Tongue (tissue), 1 donor: ENCODE measurements at regions not wholly inside any gene's neighbourhood (a gene's known extent, or its start where the extent isn't known, plus 50 kb on each side); places are given as distances from the start of the nearest gene placed in this dataset.
"Not testable (repeated sequence)": the region's sequence is repeated elsewhere in the genome, so short reads cannot be mapped to it uniquely, and the experiment has no call there.

ENCODE experiments used
- DNase-seq: peaks from one replicate; pipeline ENCODE4 v3.0.0-alpha.2; 2015

GRCh38 chr14:37843954-37844607 lies 248.7 kb downstream of the TTC6 start:
- DNase-seq = no peak

- no peak for DNase-seq
These were observed 249.2 kb downstream of the TTC6 start for GRCh38 chr14:37844614-37845013.

DNA sequence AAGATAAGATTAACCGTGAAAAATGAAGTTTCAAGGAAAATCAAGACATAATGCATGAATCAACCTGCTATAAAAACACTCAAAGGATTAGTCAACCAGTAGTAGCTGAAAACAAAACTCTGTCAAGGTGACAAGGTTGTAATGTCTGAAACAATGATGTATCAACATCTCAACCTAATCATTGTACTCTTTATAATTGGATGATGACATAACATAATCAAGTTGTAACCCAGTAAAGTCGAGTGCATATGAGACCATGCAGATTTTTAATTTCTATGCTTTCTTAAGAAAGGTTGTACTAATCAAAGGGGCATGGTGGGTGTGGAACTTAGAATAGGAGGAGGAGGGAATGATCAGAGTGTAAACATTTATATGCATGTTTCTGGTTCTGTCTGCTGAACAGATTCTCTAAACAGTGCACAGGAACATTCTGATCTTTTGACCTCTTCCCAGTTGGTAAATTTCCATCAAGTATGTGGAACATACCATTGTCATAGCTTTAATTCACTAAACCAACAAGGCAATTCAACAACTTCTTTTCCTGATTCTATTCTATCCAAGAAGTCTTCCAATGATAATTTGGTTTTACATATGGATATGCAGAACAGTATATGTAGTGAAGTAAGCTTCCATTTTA lies 253.7 kb downstream of the TTC6 start:
- no peak for DNase-seq

GRCh38 chr14:37851054-37851453 lies 255.6 kb downstream of the TTC6 start:
- no peak for DNase-seq

DNA sequence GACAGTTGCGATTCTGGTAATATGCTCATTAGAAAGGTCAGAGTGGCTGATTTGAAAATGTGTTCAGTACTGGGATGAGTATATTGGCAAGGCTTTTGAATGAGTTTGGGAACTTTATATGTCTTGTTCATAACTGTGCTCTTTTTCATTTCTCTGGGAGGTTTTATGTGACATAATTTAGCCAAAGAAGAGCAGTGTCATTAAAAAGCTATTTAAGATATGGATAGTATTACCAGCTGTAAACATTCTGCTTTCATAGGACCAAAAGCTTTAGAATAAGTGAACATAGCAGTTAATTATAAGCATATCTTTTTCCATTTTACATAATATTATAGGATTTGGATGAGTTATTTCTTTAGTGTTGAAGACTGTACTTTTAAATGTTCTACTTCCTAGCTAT lies 260.4 kb downstream of the TTC6 start:
- DNase-seq = no peak

GRCh38 chr14:37857774-37858266 lies 262.4 kb downstream of the TTC6 start:
- no peak for DNase-seq

DNA sequence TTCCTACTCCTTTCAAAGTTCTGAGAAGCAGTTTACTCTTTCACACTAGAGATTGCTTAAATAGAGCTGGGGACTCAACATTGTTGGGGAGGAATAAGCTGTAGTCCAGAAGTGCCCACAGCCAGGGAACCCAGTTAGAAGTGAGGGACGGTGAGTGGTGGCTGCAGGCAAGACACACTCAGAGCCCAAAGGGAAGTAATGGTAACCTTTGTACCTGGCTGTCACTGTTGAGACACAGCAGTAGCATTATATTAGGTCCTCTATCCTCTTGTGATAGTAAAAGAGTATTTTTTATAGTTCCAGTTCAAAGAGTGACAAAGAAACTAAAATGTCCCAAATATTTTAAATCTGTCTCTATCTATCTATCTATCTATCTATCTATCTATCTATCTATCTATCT lies 263.3 kb downstream of the TTC6 start:
- DNase-seq = no peak

DNA sequence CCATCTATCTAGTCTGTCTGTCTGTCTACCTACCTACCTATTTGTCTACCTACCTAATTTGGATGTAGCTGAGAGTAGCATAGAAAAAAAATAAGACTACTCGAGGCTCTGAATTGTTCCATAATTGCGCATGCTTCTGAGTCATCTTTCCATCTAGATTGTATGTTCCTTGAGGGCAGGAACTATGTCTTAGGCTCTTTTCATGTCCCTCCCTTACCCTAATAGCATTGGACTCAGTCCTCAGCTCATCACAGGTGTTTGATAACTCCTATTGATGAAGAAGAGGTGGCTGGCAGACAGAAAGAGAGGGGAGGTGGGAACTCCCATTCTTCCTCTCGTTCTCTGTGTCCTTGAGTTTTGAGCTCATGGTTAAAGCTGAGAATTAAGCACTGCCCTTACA lies 263.7 kb downstream of the TTC6 start:
- no peak for DNase-seq

GRCh38 chr14:37862263-37862662 lies 266.8 kb downstream of the TTC6 start:
- DNase-seq = no peak

DNA sequence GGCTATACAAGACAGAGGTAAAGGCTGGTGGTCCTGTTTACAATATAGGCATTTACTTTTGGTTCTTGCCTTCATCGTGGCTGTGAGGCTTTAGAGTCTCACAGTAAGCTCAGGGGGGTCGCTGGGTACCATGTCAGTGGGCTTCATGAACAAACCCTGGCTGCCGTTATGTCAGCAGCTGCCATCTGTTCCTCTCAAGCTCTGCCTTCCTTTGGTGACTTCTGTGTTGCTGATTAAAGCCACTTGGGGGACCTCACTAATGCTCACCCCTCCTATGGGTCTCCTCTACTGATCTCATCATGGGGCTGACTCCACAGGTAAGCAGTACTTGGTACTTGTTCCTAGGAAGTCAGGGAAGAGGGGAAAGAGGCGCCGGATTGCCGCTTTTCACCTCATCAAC lies 268.7 kb downstream of the TTC6 start:
- DNase-seq = no peak

GRCh38 chr14:37864861-37865718 lies 269.7 kb downstream of the TTC6 start:
- DNase-seq = peak; percentile 59

GRCh38 chr14:37865719-37866549 lies 270.5 kb downstream of the TTC6 start:
- DNase-seq = no peak

DNA sequence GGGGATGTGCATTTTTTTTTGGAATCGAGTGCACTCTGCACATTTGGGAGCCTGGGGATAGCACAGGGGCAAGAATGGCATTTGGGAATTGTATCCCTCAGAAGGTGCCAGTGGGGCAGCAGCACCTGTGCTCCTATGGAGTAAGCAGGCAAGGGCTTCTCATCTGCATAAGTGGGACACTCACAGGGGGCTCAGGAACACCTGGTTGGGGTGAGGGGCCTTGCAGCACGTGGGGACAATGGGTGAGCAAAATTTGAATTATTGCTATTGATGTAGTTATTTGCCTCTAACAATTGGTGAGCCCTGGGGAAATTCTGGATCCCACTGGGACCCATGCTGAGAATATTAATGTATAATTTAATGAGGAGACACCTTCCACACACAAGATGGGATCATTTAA lies 274.2 kb downstream of the TTC6 start:
- no peak for DNase-seq

GRCh38 chr14:37870170-37870569 lies 274.7 kb downstream of the TTC6 start:
- no peak for DNase-seq

DNA sequence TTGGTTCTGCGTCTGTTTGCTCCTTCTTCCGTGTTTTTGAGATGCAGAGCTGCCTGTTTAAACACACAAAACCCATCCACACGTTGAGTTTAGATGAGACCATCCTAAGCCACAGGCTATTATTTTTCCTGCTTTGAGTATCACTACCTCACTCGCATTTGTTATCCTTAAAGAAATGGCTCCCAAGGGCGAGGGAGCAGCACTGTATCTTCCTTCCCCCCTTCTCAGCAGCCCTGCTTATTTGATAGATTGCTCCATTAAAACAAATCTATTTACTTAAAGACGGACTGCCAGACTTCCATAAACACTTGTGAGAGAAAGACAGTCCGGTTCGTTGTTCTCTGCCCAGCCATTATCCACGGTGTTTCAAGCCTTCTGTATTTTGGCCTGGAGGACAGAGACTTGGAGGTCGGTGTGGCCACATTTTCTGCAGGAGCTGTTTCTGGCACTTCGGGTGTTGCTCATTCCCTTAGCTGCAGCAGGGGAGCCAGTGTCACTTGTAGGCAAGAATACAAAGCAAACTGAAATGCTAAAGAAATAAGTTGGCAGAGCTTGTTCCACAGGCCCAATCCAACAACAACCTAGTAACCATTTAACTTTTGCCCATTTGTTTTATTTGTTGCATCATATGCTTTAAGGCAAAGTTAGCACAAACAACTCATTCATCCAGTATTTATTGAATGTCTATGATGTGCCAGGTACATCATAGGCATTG lies 275.4 kb downstream of the TTC6 start:
- DNase-seq = peak; percentile 4

DNA sequence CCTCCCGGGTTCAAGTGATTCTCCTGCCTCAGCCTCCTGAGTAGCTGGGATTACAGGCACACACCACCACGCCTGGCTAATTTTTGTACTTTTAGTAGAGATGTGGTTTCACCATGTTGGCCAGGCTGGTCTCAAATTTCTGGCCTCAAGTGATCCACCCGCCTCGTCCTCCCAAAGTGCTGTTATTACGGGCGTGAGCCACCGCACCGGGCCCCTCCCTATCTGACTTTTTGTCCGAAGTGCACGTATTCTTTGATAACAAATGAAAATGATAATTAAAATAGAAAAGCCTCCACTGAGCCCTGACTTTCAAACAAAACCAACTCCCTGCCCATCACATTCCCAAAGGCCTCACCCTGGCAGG lies 278.6 kb downstream of the TTC6 start:
- DNase-seq = not testable (repeated sequence)

- peak; percentile 89 for DNase-seq
These were observed 279.1 kb downstream of the TTC6 start for GRCh38 chr14:37874429-37875109.

- DNase-seq = no peak
These were observed 292.8 kb downstream of the TTC6 start for GRCh38 chr14:37888234-37888633.

DNA sequence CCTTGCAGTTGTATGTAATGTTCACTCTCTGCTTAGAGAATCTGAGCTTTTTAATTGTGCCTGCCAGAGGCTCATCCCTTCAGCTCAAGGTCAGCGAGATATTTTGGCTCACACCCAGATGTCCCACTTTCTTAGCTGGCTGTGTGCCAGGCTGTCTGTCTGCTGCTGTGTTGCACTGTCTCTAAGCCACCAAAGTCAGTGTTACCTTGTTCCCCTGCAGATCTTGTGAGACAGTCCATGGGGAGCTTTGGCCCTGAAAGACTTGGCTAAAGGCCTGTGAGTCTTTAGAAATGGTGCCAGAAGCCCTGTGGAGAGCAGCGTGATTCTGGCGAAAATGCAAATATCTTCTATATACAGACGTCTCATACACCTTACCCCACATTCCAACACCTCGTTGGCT lies 293.7 kb downstream of the TTC6 start:
- DNase-seq = peak; percentile 40

DNA sequence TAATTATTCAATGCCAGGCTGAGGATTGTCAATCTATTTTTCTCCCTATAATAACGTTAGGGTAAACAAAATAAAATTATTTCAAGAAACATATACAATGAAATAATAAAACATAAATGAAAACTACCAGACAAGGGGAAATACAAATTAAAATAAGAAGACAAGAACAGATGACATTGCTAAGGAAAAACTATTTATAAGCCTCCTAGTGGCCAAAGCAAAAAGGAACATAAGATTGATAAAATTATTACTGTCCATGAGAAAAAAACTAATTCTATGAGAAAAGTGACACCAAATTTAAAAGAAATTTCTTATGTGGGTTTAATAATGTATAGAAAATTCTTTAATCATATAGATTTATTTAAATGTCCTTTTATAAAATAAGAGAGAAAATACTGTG lies 294.7 kb downstream of the TTC6 start:
- no peak for DNase-seq

DNA sequence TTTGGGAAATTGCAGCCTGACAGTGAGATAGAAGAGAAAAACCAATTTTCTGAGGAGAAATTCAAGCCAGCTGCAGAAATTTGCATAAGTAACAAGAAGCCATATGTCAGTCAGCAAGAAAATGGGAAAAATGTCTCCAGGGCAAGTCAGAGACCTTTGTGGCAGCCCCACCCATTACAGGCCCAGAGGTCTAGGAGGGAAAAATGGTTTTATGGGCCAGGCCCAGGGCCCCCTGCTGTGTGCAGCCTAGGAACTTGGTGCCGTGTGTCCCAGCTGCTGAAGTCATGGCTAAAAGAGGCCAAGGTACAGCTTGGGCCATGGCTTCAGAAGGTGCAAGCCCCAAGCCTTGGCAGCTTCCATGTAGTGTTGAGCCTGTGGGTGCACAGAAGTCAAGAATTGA lies 296.1 kb downstream of the TTC6 start:
- not testable (repeated sequence) for DNase-seq
